Fibroblast of lung (primary cell): ENCODE measurements at regions not wholly inside any gene's neighbourhood (a gene's known extent, or its start where the extent isn't known, plus 50 kb on each side); places are given as distances from the start of the nearest gene placed in this dataset.

Experiments
- DNase-seq, 2 donors: peaks; one replicate each; pipeline versions ENCODE4 v3.0.0 to v3.0.0-alpha.2; 2010; ENCODE audit warnings: low read depth in 2 of 2
- H2AFZ ChIP-seq: 2 replicates; pipeline ENCODE4 v1.5.1; 2012; ENCODE audit warnings: low read length, control low read depth, inconsistent platforms
- H3K27ac ChIP-seq: 2 replicates; pipeline ENCODE4 v1.5.1; 2011; ENCODE audit warnings: low read length, control low read depth; ENCODE audit not compliant: insufficient read depth
- H3K27me3 ChIP-seq: 2 replicates; pipeline ENCODE4 v1.5.1; 2011; ENCODE audit warnings: mild to moderate bottlenecking, low read length; ENCODE audit not compliant: control insufficient read depth, insufficient read depth
- H3K36me3 ChIP-seq: 2 replicates; pipeline ENCODE4 v1.5.1; 2011; ENCODE audit warnings: low read length; ENCODE audit not compliant: control insufficient read depth, insufficient read depth
- H3K4me1 ChIP-seq: 2 replicates; pipeline ENCODE4 v1.5.1; 2011; ENCODE audit warnings: low read length; ENCODE audit not compliant: control insufficient read depth, insufficient read depth; ENCODE audit errors: extremely low read depth
- H3K4me2 ChIP-seq: 2 replicates; pipeline ENCODE4 v1.5.1; 2011; ENCODE audit warnings: low read length, control low read depth; ENCODE audit not compliant: insufficient read depth; ENCODE audit errors: extremely low read depth
- H3K4me3 ChIP-seq, 4 experiments: fragments of 200-600 bp in 1 of 4; sonication (generic) in 1 of 4; replicated peaks in 1 of 4; 2 replicates each; pipeline ENCODE4 v1.5.1; 2011 to 2016; ENCODE audit warnings: low read length in 4 of 4, low read depth in 3 of 4, mild to moderate bottlenecking in 3 of 4, control low read depth in 2 of 4, inconsistent platforms in 1 of 4, mixed read lengths in 1 of 4; ENCODE audit not compliant: insufficient read depth in 1 of 4; ENCODE audit errors: control extremely low read depth in 1 of 4
- H3K79me2 ChIP-seq: 2 replicates; pipeline ENCODE4 v1.5.1; 2012; ENCODE audit warnings: mild to moderate bottlenecking, low read length, inconsistent platforms; ENCODE audit not compliant: control insufficient read depth, insufficient read depth
- H3K9ac ChIP-seq: 2 replicates; pipeline ENCODE4 v1.5.1; 2011; ENCODE audit warnings: mild to moderate bottlenecking, low read length, control low read depth; ENCODE audit not compliant: insufficient read depth
- H3K9me3 ChIP-seq: 2 replicates; pipeline ENCODE4 v1.5.1; 2012; ENCODE audit warnings: low read depth, low read length; ENCODE audit not compliant: control insufficient read depth, insufficient read depth
- H4K20me1 ChIP-seq: 2 replicates; pipeline ENCODE4 v1.5.1; 2011; ENCODE audit warnings: low read length; ENCODE audit not compliant: control insufficient read depth, insufficient read depth; ENCODE audit errors: extremely low read depth
- CTCF ChIP-seq, 2 donors: IDR thresholded peaks in 1 of 2; conservative IDR thresholded peaks in 1 of 2; 1 replicate in 1 of 2; 2 replicates in 1 of 2; pipeline ENCODE4 v1.5.1; 2011 to 2012; ENCODE audit warnings: low read length in 2 of 2, control low read depth in 1 of 2, inconsistent platforms in 1 of 2, low read depth in 1 of 2, mild to moderate bottlenecking in 1 of 2
- EZH2 ChIP-seq: IDR thresholded peaks from 2 replicates; pipeline ENCODE4 v1.5.1; 2012; ENCODE audit warnings: low read length, control low read depth, mild to moderate bottlenecking; ENCODE audit errors: missing control alignments

DNA sequence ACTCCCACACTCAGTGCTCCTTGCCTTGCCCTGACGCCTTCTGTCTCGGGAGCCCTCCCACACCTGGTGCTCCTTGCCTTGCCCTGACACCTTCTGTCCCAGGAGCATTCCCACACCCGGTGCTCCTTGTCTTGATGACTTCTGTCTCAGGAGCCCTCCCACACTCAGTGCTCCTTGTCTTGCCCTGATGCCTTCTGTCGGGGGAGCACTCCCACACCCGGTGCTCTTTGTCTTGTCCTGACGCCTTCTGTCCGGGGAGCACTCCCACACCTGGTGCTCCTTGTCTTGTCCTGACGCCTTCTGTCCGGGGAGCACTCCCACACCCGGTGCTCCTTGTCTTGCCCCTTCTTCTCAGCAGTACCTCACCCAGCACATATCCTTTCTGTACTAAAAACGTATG, 207.2 kb upstream of the ADARB2 start:
- Histone ChIP-seq H3K79me2 (no peaks in the 10 kb centered on the region), H3K36me3 (no peaks in the 10 kb centered on the region), H3K9ac (no peak overlapping the region), H3K4me2 (no peak overlapping the region), H2AFZ (no peak overlapping the region), H4K20me1 (no peaks in the 10 kb centered on the region), H3K27ac (no peak overlapping the region), H3K27me3 (no peaks in the 10 kb centered on the region), H3K4me1 (no peaks in the 10 kb centered on the region), H3K4me3 (no peak overlapping the region), H3K9me3 (no peaks in the 10 kb centered on the region)
- DNase-seq = no peak
- TF ChIP-seq CTCF (conservative IDR thresholded peaks at IDR 0.05 in 1 of 2, IDR thresholded peaks at IDR 0.05 in 1 of 2; ENCODE audit: low read depth in 1 of 2, low read length in 2 of 2) (no peak), EZH2 (no peak)

GRCh38 chr10:1942478-1942877, 205.2 kb upstream of the ADARB2 start:
- Histone ChIP-seq H3K9me3 (no peaks in the 10 kb centered on the region), H3K4me1 (no peaks in the 10 kb centered on the region), H3K79me2 (no peaks in the 10 kb centered on the region), H3K4me2 (no peak overlapping the region), H3K27me3 (no peaks in the 10 kb centered on the region), H3K27ac (no peak overlapping the region), H3K4me3 (no peak overlapping the region), H3K9ac (no peak overlapping the region), H4K20me1 (no peaks in the 10 kb centered on the region), H2AFZ (no peak overlapping the region), H3K36me3 (no peaks in the 10 kb centered on the region)
- DNase-seq = no peak
- no peak for TF ChIP-seq CTCF (conservative IDR thresholded peaks at IDR 0.05 in 1 of 2, IDR thresholded peaks at IDR 0.05 in 1 of 2; ENCODE audit: low read depth in 1 of 2, low read length in 2 of 2)
- TF ChIP-seq EZH2 = no peak

GRCh38 chr10:1939016-1939415, 201.7 kb upstream of the ADARB2 start:
- no peaks in the 10 kb centered on the region for H3K79me2 ChIP-seq
- no peak overlapping the region for H3K27ac ChIP-seq
- TF ChIP-seq CTCF (conservative IDR thresholded peaks at IDR 0.05 in 1 of 2, IDR thresholded peaks at IDR 0.05 in 1 of 2; ENCODE audit: low read depth in 1 of 2, low read length in 2 of 2) (no peak), EZH2 (no peak)
- H3K9ac ChIP-seq = no peak overlapping the region
- no peaks in the 10 kb centered on the region for H3K9me3 ChIP-seq
- H3K4me3 ChIP-seq = no peak overlapping the region
- H3K27me3 ChIP-seq = no peaks in the 10 kb centered on the region
- H3K4me2 ChIP-seq = no peak overlapping the region
- H3K36me3 ChIP-seq = no peaks in the 10 kb centered on the region
- H4K20me1 ChIP-seq = no peaks in the 10 kb centered on the region
- no peaks in the 10 kb centered on the region for H3K4me1 ChIP-seq
- no peak for DNase-seq
- no peak overlapping the region for H2AFZ ChIP-seq
